HEK293 (cell line): ENCODE measurements at regions not wholly inside any gene's neighbourhood (a gene's known extent, or its start where the extent isn't known, plus 50 kb on each side); places are given as distances from the start of the nearest gene placed in this dataset.

ENCODE experiments used
- CTCF ChIA-PET: fragments of 350-600 bp; formaldehyde crosslinking; extraction: SDS; loops from one replicate; lab custom pipeline; 2021; ENCODE audit warnings: antibody characterized with exemption; lab: Yijun Ruan, JAX
- POLR2A ChIA-PET: fragments of 300-600 bp; formaldehyde crosslinking; extraction: SDS; loops from one replicate; lab custom pipeline; 2020; ENCODE audit warnings: antibody characterized with exemption, inconsistent platforms; lab: Yijun Ruan, JAX
- H3K27ac ChIP-seq: fragments of 200-500 bp; sonication (Bioruptor generic); 2 replicates; pipeline ENCODE4 v1.5.1; 2014; ENCODE audit warnings: low read depth, low read length, control low read depth, inconsistent platforms; ENCODE audit errors: extremely low read depth
- H3K36me3 ChIP-seq, 2 experiments: fragments of 200-500 bp in 1 of 2; sonication (Bioruptor generic) in 1 of 2; 1 replicate in 1 of 2; 2 replicates in 1 of 2; pipeline ENCODE4 v1.5.1; 2014 to 2017; ENCODE audit warnings: inconsistent platforms in 2 of 2, low read length in 2 of 2; ENCODE audit not compliant: control insufficient read depth in 2 of 2, insufficient read depth in 1 of 2
- H3K4me1 ChIP-seq: fragments of 200-500 bp; sonication (Bioruptor generic); 2 replicates; pipeline ENCODE4 v1.5.1; 2014; ENCODE audit warnings: mild to moderate bottlenecking, low read length, inconsistent platforms; ENCODE audit not compliant: control insufficient read depth, insufficient read depth
- H3K4me3 ChIP-seq: 2 replicates; pipeline ENCODE4 v1.5.1; 2011; ENCODE audit warnings: low read depth, mild to moderate bottlenecking, control low read depth, low read length, moderate library complexity
- H3K9me3 ChIP-seq: fragments of 200-500 bp; sonication (Bioruptor generic); 2 replicates; pipeline ENCODE4 v1.5.1; 2014; ENCODE audit warnings: low read depth, low read length, inconsistent platforms; ENCODE audit not compliant: control insufficient read depth, insufficient read depth
- GLIS1 ChIP-seq: fragments of 450-650 bp; formaldehyde crosslinking; IDR thresholded peaks from 2 replicates; pipeline ENCODE4 v1.5.1; 2016; ENCODE audit warnings: missing biosample characterization, missing genetic modification characterization
- HIC1 ChIP-seq: fragments of 450-650 bp; formaldehyde crosslinking; IDR thresholded peaks from 2 replicates; pipeline ENCODE4 v1.5.1; 2016; ENCODE audit warnings: missing biosample characterization, missing genetic modification characterization
- HOXC10 ChIP-seq: sonication (generic); formaldehyde crosslinking; IDR thresholded peaks from 2 replicates; pipeline ENCODE4 v1.8.1; 2023; ENCODE audit warnings: mild to moderate bottlenecking, missing genetic modification reagents
- HOXD13 ChIP-seq: sonication (generic); formaldehyde crosslinking; IDR thresholded peaks from 2 replicates; pipeline ENCODE4 v1.8.0; 2022; ENCODE audit warnings: missing genetic modification reagents, borderline replicate concordance
- KLF8 ChIP-seq: fragments of 450-650 bp; formaldehyde crosslinking; IDR thresholded peaks from 2 replicates; pipeline ENCODE4 v1.5.1; 2016; ENCODE audit warnings: missing biosample characterization, missing genetic modification characterization
- OSR2 ChIP-seq: fragments of 450-650 bp; formaldehyde crosslinking; IDR thresholded peaks from 2 replicates; pipeline ENCODE4 v1.5.1; 2016; ENCODE audit warnings: missing biosample characterization, missing genetic modification characterization
- SALL2 ChIP-seq: fragments of 450-650 bp; formaldehyde crosslinking; IDR thresholded peaks from 2 replicates; pipeline ENCODE4 v1.5.0; 2017; ENCODE audit warnings: missing biosample characterization, mild to moderate bottlenecking, missing genetic modification characterization, borderline replicate concordance
- SCRT1 ChIP-seq: fragments of 450-650 bp; formaldehyde crosslinking; IDR thresholded peaks from 2 replicates; pipeline ENCODE4 v1.5.1; 2016; ENCODE audit warnings: missing biosample characterization, missing genetic modification characterization, borderline replicate concordance
- SP7 ChIP-seq: fragments of 450-650 bp; formaldehyde crosslinking; IDR thresholded peaks from 2 replicates; pipeline ENCODE4 v1.5.1; 2016; ENCODE audit warnings: missing biosample characterization, missing genetic modification characterization
- TRIM28 ChIP-seq: IDR thresholded peaks from 2 replicates; pipeline ENCODE4 v1.6.1; 2011; ENCODE audit warnings: low read length, control low read depth, borderline replicate concordance
- ZBTB1 ChIP-seq: fragments of 450-650 bp; formaldehyde crosslinking; IDR thresholded peaks from 2 replicates; pipeline ENCODE4 v1.5.1; 2016; ENCODE audit warnings: missing biosample characterization, missing genetic modification characterization
- ZBTB6 ChIP-seq: fragments of 450-650 bp; formaldehyde crosslinking; IDR thresholded peaks from 2 replicates; pipeline ENCODE4 v1.5.1; 2017; ENCODE audit warnings: missing biosample characterization, missing genetic modification characterization
- ZNF146 ChIP-seq: fragments of 450-650 bp; formaldehyde crosslinking; IDR thresholded peaks from 2 replicates; pipeline ENCODE4 v1.5.1; 2016; ENCODE audit warnings: missing biosample characterization, missing genetic modification characterization
- ZNF155 ChIP-seq: fragments of 450-650 bp; formaldehyde crosslinking; IDR thresholded peaks from 2 replicates; pipeline ENCODE4 v1.5.1; 2016; ENCODE audit warnings: missing biosample characterization, missing genetic modification characterization
- ZNF169 ChIP-seq: fragments of 450-650 bp; formaldehyde crosslinking; IDR thresholded peaks from 2 replicates; pipeline ENCODE4 v1.5.1; 2016; ENCODE audit warnings: missing biosample characterization, missing genetic modification characterization
- ZNF202 ChIP-seq: fragments of 450-650 bp; formaldehyde crosslinking; IDR thresholded peaks from 2 replicates; pipeline ENCODE4 v1.5.1; 2016; ENCODE audit warnings: missing biosample characterization, missing genetic modification characterization, borderline replicate concordance
- ZNF248 ChIP-seq: fragments of 450-650 bp; formaldehyde crosslinking; IDR thresholded peaks from 2 replicates; pipeline ENCODE4 v1.5.1; 2017; ENCODE audit warnings: missing biosample characterization, missing genetic modification characterization
- ZNF274 ChIP-seq, 2 experiments: fragments of 200-500 bp in 1 of 2; fragments of 450-650 bp in 1 of 2; sonication (Bioruptor generic) in 1 of 2; formaldehyde crosslinking in 1 of 2; IDR thresholded peaks; 2 replicates each; pipeline versions ENCODE4 v1.5.1 to v1.6.1; 2014 to 2016; ENCODE audit warnings: borderline replicate concordance in 1 of 2, inconsistent platforms in 1 of 2, low read length in 1 of 2, missing biosample characterization in 1 of 2, missing genetic modification characterization in 1 of 2
- ZNF449 ChIP-seq: fragments of 450-650 bp; formaldehyde crosslinking; IDR thresholded peaks from 2 replicates; pipeline ENCODE4 v1.5.1; 2017; ENCODE audit warnings: missing biosample characterization, mild to moderate bottlenecking, missing genetic modification characterization, moderate library complexity
- ZNF48 ChIP-seq: fragments of 450-650 bp; formaldehyde crosslinking; IDR thresholded peaks from 2 replicates; pipeline ENCODE4 v1.5.1; 2016; ENCODE audit warnings: missing biosample characterization, missing genetic modification characterization
- ZNF488 ChIP-seq: fragments of 450-650 bp; formaldehyde crosslinking; IDR thresholded peaks from 2 replicates; pipeline ENCODE4 v1.5.1; 2016; ENCODE audit warnings: missing biosample characterization, missing genetic modification characterization
- ZNF521 ChIP-seq: fragments of 450-650 bp; formaldehyde crosslinking; IDR thresholded peaks from 2 replicates; pipeline ENCODE4 v1.5.1; 2017; ENCODE audit warnings: missing biosample characterization, mild to moderate bottlenecking, missing genetic modification characterization
- ZNF549 ChIP-seq: fragments of 450-650 bp; IDR thresholded peaks from 2 replicates; pipeline ENCODE4 v1.5.1; 2018; ENCODE audit warnings: missing biosample characterization, missing genetic modification characterization, mild to moderate bottlenecking, inconsistent platforms, moderate library complexity
- ZNF555 ChIP-seq: fragments of 450-650 bp; formaldehyde crosslinking; conservative IDR thresholded peaks from 2 replicates; pipeline ENCODE4 v1.5.1; 2017; ENCODE audit warnings: missing biosample characterization, mild to moderate bottlenecking, missing genetic modification characterization, inconsistent platforms
- ZNF561 ChIP-seq: fragments of 450-650 bp; IDR thresholded peaks from 2 replicates; pipeline ENCODE4 v1.5.1; 2018; ENCODE audit warnings: missing biosample characterization, missing genetic modification characterization, borderline replicate concordance
- ZNF571 ChIP-seq: fragments of 450-650 bp; formaldehyde crosslinking; IDR thresholded peaks from 2 replicates; pipeline ENCODE4 v1.5.0; 2017; ENCODE audit warnings: missing biosample characterization, missing genetic modification characterization
- ZNF645 ChIP-seq: fragments of 450-650 bp; formaldehyde crosslinking; IDR thresholded peaks from 2 replicates; pipeline ENCODE4; 2016; ENCODE audit warnings: missing biosample characterization, missing genetic modification characterization
- ZNF654 ChIP-seq: fragments of 450-650 bp; formaldehyde crosslinking; IDR thresholded peaks from 2 replicates; pipeline ENCODE4 v1.5.1; 2016; ENCODE audit warnings: low read depth, missing biosample characterization, missing genetic modification characterization
- ZNF658 ChIP-seq: fragments of 450-650 bp; formaldehyde crosslinking; IDR thresholded peaks from 2 replicates; pipeline ENCODE4; 2016; ENCODE audit warnings: missing biosample characterization, missing genetic modification characterization
- ZNF660 ChIP-seq: fragments of 450-650 bp; IDR thresholded peaks from 2 replicates; pipeline ENCODE4 v1.5.1; 2018; ENCODE audit warnings: missing biosample characterization, mild to moderate bottlenecking, missing genetic modification characterization
- ZNF664 ChIP-seq: fragments of 450-650 bp; formaldehyde crosslinking; IDR thresholded peaks from 2 replicates; pipeline ENCODE4 v1.5.1; 2016; ENCODE audit warnings: missing biosample characterization, missing genetic modification characterization
- ZNF768 ChIP-seq: fragments of 450-650 bp; formaldehyde crosslinking; IDR thresholded peaks from 2 replicates; pipeline ENCODE4 v1.5.1; 2018; ENCODE audit warnings: missing biosample characterization, mild to moderate bottlenecking, missing genetic modification characterization

- Histone ChIP-seq H3K36me3 (no peaks in the 10 kb centered on the region), H3K9me3 (no peaks in the 10 kb centered on the region), H3K4me3 (no peak overlapping the region), H3K27ac (no peak overlapping the region), H3K4me1 (peaks cover 6% of the 10 kb centered on the region)
- CTCF ChIA-PET: no interaction called here
- TF ChIP-seq SALL2 (tag by site-specific recombination) (no peak), ZNF248 (no peak), OSR2 (tag by site-specific recombination) (no peak), ZNF488 (no peak), ZNF561 (no peak), GLIS1 (no peak), ZNF660 (tag by site-specific recombination) (no peak), ZNF555 (tag by site-specific recombination) (no peak), ZNF521 (tag by site-specific recombination) (no peak), ZBTB6 (tag by site-specific recombination) (no peak), ZNF155 (tag by site-specific recombination) (no peak), ZNF549 (no peak), ZNF571 (tag by site-specific recombination) (no peak), ZNF169 (tag by site-specific recombination) (no peak), SP7 (no peak), ZNF664 (tag by site-specific recombination) (no peak), ZNF202 (no peak), ZNF645 (tag by site-specific recombination) (no peak)
- POLR2A ChIA-PET: no interaction called here
Measured at GRCh38 chr6:8551386-8551785, 116.0 kb upstream of the SLC35B3 start.

- H3K27ac ChIP-seq: no peak overlapping the region
- no peaks in the 10 kb centered on the region for H3K4me1 ChIP-seq
- no peaks in the 10 kb centered on the region for H3K9me3 ChIP-seq
- H3K36me3 ChIP-seq: no peaks in the 10 kb centered on the region
- H3K4me3 ChIP-seq: no peak overlapping the region
- POLR2A ChIA-PET: no interaction called here
- CTCF ChIA-PET: interaction anchor here (0.6 to 0.7 kb wide), 3 partner anchors 10 to 263 kb away, joined by 3 to 5 read pairs (median 4); no protein-coding TSS in a partner anchor
- TF ChIP-seq ZNF48 (tag by site-specific recombination): no peak
- TF ChIP-seq HOXD13 (CRISPR knock-in tag): no peak
- TF ChIP-seq ZNF146 (tag by site-specific recombination): no peak
- no peak for TF ChIP-seq ZNF274 (IDR thresholded peaks at IDR 0.05; ENCODE audit: low read length)
- TF ChIP-seq ZNF274 (tag by site-specific recombination; IDR thresholded peaks at IDR 0.05; ENCODE audit: borderline replicate concordance): no peak
- TF ChIP-seq KLF8 (tag by site-specific recombination): no peak
- TF ChIP-seq SCRT1 (tag by site-specific recombination): no peak
- no peak for TF ChIP-seq ZNF658 (tag by site-specific recombination)
- no peak for TF ChIP-seq ZBTB1 (tag by site-specific recombination)
- no peak for TF ChIP-seq ZNF449 (tag by site-specific recombination)
- no peak for TF ChIP-seq ZNF654 (tag by site-specific recombination)
- TF ChIP-seq ZNF768: no peak
- no peak for TF ChIP-seq HOXC10 (CRISPR knock-in tag)
- no peak for TF ChIP-seq TRIM28
- no peak for TF ChIP-seq HIC1
Measured at GRCh38 chr6:8549074-8549790, 113.9 kb upstream of the SLC35B3 start.
